ENCODE measurements at regions not wholly inside any gene's neighbourhood (a gene's known extent, or its start where the extent isn't known, plus 50 kb on each side); places are given as distances from the start of the nearest gene placed in this dataset.

DNA sequence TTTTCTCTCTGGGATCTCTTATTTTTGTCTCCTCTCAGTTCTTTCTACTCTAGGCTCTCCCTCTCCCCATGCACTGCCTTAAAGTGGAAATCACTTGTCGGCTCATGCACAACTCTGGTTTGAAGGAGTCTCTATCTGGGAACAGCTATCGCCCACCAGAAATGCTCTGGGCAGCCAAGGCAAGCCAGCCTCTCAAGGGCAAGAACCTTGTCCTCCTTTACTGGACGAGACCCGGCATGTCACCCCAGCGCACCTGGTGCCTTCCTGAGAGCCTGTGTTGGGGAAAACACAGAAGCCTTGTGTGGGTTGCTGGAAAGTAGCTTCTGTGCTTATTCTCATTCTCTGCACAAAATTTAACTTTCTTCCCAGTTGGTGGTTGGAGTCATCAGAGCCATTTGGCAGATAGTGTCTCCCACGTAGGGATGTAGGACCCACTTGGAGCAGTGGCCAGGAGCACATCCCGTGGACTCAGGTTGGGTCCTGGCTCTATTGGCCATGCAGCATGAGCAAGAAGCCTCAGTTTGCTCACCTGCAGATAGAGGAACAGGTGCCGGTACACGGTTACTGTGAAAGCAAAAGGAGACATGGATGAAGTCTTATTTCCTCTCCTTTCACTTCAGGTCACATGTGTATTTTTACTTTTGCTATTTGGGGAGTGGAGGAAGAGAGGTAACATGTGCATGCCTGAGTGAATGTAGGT lies 165.3 kb downstream of the IRX2 start:
- H3K27ac ChIP-seq, result no peak overlapping the region
- TF ChIP-seq ZFX (IDR thresholded peaks at IDR 0.05; ENCODE audit: borderline replicate concordance), result no peak
- TF ChIP-seq, protein P1, sequence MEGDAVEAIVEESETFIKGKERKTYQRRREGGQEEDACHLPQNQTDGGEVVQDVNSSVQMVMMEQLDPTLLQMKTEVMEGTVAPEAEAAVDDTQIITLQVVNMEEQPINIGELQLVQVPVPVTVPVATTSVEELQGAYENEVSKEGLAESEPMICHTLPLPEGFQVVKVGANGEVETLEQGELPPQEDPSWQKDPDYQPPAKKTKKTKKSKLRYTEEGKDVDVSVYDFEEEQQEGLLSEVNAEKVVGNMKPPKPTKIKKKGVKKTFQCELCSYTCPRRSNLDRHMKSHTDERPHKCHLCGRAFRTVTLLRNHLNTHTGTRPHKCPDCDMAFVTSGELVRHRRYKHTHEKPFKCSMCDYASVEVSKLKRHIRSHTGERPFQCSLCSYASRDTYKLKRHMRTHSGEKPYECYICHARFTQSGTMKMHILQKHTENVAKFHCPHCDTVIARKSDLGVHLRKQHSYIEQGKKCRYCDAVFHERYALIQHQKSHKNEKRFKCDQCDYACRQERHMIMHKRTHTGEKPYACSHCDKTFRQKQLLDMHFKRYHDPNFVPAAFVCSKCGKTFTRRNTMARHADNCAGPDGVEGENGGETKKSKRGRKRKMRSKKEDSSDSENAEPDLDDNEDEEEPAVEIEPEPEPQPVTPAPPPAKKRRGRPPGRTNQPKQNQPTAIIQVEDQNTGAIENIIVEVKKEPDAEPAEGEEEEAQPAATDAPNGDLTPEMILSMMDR (IDR thresholded peaks at IDR 0.05), result no peak

DNA sequence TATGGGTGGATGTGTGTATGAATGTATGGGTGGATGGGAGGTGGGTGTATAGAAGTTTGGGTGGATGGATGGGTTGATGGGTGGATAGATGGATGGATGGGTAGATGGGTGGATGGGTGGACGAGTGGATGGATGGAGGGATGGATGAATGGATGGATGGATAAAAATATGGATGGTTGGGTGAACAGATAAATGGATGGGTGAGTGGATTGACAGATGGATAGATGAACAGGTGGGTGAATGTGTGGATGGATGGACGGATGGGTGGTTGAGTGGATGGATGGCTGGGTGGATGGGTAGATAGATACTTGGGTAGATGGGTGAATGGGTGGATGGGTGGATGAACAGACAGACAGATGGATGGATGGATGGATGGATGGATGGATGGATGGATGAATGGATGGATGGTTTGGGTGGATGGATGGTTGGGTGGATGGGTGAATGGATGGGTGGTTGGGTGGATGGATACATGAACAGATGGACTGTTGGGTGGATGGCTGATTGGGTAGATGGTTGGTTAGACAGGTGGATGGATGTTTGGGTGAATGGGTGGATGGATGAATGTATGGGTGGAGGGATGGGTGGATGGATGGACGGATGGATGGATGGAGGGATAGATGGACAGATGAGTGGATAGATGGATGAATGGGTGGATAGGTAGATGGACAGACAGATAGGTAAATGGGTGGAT lies 166.8 kb downstream of the IRX2 start:
- TF ChIP-seq, protein P1 (IDR thresholded peaks at IDR 0.05), result no peak
- TF ChIP-seq ZFX (IDR thresholded peaks at IDR 0.05; ENCODE audit: borderline replicate concordance), result no peak

DNA sequence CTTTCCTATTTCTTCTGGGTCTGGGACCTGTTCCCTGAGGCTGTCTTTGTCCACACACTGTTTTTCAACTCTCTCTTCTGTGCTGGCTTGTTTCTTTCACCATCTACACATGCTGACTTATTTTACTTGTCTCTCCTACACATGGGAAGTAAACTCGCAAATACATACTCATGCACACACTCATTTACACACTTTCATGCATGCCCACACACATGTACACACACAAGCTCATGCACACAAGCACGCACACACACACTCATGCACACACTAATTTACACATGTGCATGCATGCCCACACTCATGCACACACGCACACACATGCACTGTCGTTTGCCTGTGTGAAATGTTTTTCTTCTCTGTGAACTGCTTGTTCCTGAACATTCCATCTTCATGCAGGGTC lies 169.0 kb downstream of the IRX2 start:
- no peak overlapping the region for H3K27ac ChIP-seq
- TF ChIP-seq, protein P1 (IDR thresholded peaks at IDR 0.05), result no peak
- no peak for TF ChIP-seq ZFX (IDR thresholded peaks at IDR 0.05; ENCODE audit: borderline replicate concordance)

More for the DNA sequence above, 166.8 kb downstream of the IRX2 start:
- no peak overlapping the region for H3K27ac ChIP-seq

DNA sequence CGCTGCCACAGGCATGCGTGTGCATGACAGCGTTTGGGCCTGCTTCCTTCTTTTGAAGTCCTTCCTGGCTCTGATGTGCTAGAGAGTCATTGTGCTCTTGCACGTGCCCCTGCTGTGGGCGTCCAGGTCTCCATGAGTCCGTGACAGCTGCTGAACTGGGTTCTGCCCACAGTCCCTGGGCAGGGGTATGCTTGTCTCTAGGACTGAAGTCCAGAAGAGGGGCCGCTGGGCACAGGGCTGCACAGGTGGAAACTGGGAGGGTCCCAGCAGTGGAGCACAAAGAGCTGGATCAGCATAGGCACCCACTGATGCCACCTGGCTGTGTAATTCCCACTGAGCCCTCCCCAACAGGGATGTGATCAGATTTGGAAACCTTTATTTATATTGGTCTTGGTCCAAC lies 169.4 kb downstream of the IRX2 start:
- TF ChIP-seq ZFX (IDR thresholded peaks at IDR 0.05; ENCODE audit: borderline replicate concordance), result no peak
- TF ChIP-seq, protein P1 (IDR thresholded peaks at IDR 0.05), result no peak
- H3K27ac ChIP-seq, result no peak overlapping the region

DNA sequence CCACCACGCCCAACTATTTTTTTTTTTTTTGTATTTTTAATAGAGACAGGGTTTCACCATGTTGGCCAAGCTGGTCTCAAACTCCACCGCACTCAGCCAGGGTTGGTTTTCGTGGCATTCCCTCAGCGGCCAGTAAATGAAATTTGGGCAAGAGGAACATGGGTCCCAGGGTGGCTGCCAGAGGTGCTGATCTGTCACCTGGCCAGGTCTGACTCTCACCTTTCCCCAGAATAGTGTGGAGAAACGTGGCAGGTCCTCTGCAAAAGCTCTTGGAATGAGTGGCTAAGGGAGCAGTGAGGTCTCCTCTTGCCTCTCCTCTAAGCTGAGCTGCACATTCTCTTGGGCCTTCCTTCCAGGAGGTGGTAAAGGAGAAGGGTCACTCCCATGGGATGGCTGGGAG lies 170.1 kb downstream of the IRX2 start:
- TF ChIP-seq, protein P1 (IDR thresholded peaks at IDR 0.05), result no peak
- TF ChIP-seq ZFX (IDR thresholded peaks at IDR 0.05; ENCODE audit: borderline replicate concordance), result no peak
- no peak overlapping the region for H3K27ac ChIP-seq

DNA sequence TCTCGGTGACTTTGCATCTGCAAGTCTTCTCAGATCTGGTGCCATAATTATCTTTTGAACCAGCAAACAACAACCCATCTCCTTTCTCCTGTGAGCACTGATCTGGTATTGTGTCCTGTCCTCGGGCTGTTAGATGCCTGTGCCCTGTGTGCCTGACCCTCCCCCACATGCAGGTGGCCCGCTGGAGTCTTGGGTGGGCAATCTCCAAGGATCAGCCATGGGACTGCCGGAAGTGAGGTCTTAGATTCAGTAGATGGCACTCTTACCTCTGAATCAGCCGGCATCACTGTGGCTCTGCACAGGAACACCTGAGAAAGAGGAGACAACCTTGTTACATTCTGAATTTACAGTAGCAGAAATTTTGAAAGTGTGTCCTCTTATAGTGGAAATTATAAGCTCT lies 172.4 kb downstream of the IRX2 start:
- TF ChIP-seq, protein P1 (IDR thresholded peaks at IDR 0.05), result no peak
- TF ChIP-seq ZFX (IDR thresholded peaks at IDR 0.05; ENCODE audit: borderline replicate concordance), result no peak
- H3K27ac ChIP-seq, result no peak overlapping the region
